NCI-H2196 treated with DMSO at 0.1 percent for 48 hours (cell line): ENCODE measurements at regions not wholly inside any gene's neighbourhood (a gene's known extent, or its start where the extent isn't known, plus 50 kb on each side); places are given as distances from the start of the nearest gene placed in this dataset.
"Not testable (repeated sequence)": the region's sequence is repeated elsewhere in the genome, so short reads cannot be mapped to it uniquely, and the experiment has no call there.

Experiments
- DNase-seq: peaks from one replicate; lab custom pipeline; 2025; ENCODE audit not compliant: unreplicated experiment; lab: John Stamatoyannopoulos, UW

DNA sequence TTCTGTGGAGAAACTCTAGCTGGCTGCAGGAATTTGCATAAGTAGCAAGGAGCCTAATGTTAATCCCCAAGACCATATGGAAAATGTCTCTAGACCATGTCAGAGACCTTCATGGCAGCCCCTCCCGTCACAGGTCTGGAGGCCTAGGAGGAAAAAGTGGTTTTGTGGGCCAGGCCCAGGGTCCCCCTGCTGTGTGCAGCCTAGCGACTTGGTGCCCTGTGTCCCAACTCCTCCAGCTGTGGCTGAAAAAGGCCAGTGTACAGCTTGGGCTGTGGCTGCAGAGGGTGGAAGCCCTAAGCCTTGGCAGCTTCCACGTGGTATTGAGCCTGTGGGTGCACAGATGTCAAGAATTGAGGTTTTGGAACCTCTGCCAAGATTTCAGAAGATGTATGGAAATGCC is 306.9 kb upstream of the CA10 start:
- no peak for DNase-seq

DNA sequence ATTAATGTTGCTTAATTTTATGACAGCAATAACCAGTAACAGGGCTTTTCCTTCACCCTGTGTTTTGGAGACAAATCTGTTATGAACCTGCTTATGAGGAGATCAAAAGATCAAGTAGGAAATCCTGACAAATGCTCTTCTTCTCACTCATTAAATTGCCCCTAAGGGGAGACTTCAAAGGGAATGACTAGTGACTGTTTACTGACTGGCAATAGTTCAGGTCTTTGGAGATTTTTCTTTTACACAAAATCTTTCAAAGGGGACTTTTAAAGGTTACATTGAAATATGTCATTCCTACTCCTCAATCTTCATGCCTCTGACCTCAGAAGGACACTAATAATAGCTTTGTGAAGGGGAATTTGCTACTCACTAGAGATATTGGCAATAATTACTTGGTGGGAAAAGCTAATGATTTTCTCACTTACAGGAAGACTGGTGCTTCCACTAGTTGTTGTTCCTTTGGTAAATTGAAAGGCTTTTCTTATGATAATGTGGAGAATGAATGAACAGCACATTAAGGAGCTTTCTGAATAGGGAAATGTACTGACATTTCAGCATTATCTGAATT is 292.9 kb upstream of the CA10 start:
- DNase-seq = no peak

DNA sequence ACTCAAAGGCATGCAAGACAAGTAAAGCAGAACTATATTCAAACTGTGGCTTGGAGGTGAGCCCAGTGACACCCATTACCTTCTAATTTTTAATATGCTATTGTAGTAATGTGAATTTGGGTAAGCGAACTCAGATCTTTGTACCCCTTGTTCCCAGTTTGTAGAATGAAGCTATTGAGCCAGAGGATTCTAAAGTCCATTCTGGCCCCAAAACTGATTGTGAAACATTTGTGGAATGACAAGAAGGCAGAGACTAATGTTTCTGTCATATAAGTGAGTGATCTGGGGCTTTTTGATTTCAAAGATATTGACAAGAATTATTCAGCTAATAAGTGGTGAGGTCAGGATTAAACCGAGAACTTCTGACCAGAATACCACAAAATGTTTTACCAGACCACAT is 283.8 kb upstream of the CA10 start:
- no peak for DNase-seq

DNA sequence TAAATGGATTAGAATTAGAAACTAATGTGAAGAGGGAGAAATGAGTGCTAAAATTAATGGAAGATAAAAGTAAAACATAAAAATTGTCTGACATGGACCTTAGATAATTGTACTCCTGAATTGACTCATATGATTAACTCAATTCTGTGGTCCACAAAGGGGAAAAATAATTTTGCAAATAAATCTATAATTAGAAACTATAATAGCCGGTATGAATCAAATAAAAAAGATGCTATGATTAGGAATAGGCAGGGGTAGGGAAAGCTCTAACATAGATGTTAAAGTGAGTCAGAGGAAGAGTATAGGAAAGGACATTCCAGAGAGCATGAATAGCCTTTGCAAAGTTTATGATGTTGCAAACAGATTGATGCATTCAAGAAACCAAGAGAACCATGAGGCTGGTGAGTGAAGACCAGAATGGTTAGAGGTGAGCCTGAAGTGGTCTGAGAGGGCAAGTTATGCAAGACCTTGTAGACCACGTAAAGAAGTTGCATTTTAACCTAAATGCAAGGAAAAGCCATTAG is 262.1 kb upstream of the CA10 start:
- no peak for DNase-seq

DNA sequence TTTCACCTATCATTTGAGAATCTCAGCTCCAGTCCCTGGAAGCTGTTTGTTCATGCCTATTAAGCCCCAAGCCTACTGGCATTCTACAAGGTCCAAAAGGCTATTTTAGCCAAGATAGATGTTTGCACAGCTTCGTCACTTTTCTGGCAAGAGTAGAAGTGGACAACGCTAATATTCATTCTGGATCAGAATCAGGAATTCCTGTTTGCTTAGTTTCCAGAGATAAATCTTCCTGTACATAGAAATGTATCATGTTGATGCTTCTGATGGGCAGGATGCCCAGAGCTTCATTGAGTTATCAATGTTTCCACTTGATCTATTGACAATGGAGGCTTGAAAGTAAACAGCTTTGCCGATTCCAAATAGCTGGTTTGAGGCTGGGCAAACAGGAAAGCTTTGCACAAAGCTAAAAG is 260.7 kb upstream of the CA10 start:
- peak; percentile 82 for DNase-seq

DNA sequence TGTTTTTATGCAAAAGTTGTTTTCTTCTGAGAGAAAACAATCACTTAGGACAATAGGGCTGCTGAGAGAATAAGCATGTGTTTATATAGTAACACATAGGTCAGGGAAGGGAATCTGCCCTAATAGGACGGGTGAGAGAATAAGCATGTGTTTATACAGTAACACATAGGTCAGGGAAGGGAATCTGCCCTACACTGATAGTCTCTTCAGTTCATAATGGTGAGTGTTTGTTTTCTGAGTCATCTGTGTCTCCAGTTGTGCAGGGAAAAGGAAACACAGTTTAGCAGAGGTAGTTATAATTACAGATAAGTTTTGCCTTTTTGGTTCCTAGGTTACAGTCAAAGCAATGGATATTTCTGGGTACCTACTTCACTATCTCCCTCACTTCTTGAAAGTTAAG is 252.3 kb upstream of the CA10 start:
- DNase-seq = peak; percentile 68

DNA sequence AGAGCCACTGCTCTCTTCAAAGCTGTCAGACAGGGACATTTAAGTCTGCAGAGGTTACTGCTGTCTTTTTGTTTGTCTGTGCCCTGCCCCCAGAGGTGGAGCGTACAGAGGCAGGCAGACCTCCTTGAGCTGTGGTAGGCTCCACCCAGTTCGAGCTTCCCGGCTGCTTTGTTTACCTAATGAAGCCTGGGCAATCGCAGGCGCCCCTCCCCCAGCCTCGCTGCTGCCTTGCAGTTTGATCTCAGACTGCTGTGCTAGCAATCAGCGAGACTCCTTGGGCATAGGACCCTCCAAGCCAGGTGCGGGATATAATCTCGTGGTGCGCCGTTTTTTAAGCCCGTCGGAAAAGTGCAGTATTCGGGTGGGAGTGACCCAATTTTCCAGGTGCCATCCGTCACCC is 250.7 kb upstream of the CA10 start:
- not testable (repeated sequence) for DNase-seq

DNA sequence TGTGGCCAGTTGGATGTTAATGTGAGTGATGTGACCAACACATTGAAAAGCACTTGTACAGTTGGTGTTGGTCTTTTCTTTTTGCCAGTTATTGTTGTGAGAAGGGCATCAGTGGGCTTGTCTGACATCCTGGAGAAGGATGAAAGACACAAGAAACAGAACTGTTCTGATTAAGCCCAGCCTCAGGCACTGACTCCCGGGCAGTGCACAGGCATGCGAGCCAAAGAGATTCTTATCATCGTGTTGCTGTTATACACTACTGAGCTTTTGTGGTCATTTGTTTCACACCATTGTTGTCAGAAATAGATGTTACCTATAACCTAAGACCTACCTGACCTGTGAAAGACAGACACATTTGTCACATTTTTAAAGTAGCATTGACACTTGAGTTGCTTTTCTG is 236.8 kb upstream of the CA10 start:
- DNase-seq = no peak

DNA sequence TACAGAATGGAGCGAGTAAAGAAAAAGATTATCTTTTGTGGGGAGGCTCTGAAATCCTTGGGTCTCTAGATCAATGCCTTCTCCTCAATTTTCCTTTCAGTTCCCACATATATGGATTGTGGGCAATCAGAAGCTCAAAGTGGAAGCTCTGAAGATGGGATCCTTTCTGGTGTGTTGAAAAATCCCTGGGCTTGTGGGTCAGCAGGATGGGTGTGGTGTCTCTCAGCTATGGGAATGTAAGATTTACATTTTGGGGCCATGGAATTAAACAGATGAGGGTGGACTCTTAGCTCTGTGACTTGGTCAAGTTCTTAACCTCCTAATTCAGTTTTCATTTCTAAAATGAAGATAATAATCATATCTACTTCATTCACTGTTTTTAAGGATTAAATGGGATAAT is 231.9 kb upstream of the CA10 start:
- DNase-seq = no peak

DNA sequence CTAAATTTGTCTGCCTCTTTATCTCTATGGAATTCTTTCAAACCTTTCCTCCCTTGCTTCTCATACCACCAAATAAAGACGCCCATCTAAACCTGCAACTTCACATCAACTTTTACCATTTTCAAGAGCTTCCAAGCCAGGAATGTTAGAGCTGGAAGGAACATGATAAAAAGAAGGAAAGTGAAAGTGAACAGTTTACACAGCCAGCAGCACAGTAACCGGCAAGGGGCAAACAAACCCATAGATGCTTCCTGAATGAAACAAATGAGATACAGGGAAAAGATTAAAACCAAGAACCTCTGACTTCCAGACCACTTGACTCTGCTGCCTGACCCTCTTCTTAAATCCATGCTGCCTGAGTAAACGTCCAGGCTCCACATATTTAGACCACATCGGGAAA is 231.1 kb upstream of the CA10 start:
- DNase-seq = no peak

DNA sequence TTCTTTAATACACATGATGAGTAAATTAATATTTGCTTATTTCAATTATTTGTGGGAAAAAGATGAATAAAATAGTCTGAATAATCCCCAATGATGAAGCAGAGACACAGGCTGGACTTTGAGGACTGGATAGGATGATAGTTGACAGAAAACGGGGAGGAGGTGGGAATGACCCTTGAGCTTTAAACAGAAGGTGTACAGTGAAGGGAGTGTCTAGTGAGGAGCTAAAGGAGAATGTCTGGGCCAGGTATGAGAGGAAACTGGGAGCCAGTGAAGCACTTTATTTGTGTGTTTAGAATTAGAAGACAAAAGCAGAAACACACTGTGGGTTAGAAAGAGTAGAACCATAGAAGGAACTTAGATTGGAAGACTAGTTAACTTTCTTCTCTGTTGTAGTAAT is 230.4 kb upstream of the CA10 start:
- DNase-seq = no peak

DNA sequence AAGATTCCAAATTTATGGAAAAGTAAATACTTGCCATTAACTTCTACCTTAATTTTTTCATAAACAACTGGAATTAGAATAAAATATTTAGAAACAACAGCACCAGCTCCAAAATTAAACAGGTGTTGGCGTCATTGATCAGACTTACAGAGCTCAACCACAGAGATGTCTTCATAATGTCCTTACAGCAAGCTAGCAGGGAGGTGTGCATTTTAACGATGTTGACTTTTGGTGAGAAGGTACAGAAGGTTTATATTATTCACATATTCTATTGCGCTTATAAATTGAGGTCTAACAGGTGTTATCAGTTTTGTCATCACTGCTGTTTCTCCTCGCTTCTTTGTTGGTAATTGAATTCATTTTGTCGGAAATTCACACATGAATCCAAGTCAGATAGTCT is 226.2 kb upstream of the CA10 start:
- no peak for DNase-seq

DNA sequence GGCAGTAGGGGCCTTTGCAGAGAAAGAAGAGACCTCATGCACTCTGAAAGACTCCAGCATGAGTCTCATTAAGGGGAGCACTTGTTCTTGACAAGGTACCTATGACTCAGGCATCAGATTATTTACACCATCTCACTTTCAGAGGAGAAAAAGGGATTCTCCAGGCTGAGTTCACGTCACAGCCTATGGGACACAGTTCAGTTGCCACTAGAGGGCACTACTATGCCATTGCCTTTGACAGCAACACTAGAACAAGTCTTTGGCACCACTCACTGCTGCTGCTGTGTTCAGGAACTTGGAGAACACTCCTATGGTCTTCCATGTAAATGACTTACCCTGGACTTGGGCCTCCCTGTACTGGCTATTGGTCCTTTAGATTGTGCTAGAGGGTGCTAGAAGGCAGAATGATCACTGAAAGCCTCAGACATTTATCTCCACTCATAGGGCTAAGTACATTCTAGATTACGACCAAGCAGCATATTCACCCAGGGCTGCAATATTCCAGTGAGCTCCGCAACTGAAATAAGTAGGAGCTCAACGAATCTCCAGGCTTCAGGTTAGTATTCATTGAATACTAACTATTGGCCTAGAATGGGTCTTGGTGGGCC is 225.1 kb upstream of the CA10 start:
- DNase-seq = peak; percentile 61

DNA sequence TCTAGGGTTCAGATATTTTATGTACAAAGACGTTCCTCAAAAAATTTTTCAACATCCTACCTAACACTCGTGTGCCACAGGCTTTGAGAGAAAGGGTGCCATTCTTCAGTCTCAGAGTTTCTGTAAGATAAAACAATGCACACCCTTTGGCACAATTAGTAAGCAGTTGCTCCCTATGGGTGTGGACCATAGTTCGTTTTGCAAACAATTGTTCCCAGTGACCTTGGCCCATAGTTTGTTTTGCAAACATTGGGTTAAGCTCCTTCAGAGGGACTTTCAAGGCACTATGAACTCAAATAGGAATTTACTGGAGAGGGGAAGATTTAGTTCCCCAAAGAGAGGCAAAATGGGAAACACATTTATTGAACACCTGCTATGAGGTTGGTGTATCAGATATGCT is 220.3 kb upstream of the CA10 start:
- DNase-seq = no peak

DNA sequence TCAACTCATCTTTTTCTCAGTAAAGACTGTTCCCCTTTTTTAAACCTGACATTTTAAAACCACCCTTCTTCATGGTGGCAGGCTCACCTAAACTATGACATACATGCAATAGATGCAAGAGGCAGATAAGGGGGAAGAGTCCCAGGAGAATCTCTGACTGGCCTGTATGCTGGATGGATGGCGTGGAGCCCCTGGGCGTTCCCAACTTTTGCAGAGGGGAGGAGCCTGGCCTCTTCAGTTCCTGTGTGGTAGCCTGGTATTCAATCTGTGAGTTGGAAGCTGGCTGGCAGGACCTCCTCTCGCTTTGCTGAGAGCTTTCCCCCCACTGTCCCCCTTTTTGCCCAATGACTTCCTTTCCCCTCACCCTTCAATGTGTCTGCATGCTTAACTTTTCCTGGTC is 217.6 kb upstream of the CA10 start:
- DNase-seq = no peak

DNA sequence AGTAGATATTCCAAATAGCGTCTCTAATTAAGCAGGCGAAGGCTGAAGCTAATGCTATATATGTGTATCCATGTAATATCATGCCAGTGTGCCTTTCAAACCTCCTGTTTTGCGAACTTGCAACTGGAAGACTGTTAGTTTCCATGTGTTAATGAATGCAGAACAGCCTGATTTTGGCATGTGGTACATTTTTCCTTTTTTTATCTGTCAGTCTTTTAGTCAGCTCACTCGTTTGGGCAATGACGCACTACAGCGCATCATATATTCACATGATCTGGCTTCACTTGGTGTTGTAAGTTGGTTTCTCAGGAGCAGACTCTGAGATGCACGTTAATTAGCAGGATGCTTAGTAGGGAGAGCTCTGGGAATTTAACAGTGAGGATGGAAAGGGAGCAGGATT is 210.4 kb upstream of the CA10 start:
- no peak for DNase-seq

DNA sequence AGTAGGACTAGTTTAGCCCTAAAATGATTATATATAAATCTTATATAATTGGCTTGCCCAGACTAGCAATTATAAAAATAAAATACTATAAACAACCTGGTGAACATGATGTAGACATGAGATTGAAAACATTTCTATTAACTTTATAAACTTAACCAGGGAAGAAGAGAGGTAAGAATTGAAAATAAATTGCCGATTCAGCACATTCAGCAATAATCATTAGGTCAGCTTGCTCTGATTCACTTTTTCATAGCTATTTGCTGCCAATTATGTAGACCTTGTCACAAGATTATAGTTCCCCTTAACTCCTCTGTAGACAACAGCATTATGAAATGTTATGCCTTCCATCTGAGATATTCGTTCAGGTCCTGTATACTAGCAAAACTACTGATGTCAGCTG is 199.3 kb upstream of the CA10 start:
- DNase-seq = no peak

DNA sequence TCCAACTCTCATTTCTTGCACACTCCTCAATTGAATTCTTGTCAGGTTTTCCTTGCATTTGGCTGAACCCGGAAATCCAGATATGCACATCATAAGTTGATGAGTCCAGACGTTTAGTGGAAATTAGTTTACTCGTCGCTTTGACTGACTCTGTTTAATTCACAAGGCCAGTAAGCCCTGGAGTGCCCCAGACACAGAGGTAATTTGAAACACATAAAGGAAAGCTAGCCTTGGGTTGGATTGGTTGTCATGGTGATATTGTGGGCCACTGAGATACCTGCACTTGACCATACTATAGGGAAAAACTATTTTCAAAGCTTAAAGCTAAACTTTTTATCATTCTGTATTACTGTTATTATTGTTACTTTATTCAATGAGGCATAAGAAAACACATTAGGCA is 178.3 kb upstream of the CA10 start:
- no peak for DNase-seq

DNA sequence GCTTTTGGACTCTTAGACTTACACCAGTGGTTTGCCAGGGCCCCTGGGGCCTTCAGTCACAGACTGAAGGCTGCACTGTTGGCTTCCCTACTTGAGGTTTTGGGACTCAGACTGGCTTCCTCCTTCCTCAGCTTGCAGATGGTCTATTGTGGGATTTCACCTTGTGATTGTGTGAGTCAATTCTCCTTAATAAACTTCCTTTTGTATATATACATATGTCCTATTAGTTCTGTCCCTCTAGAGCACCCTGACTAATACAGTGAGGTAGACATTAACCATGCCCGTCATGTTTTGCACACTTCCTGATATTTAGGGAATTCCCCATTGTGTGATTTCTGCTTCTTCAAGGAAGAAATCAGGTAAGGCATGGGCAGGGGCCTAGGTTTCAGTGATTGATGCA is 147.8 kb upstream of the CA10 start:
- no peak for DNase-seq

DNA sequence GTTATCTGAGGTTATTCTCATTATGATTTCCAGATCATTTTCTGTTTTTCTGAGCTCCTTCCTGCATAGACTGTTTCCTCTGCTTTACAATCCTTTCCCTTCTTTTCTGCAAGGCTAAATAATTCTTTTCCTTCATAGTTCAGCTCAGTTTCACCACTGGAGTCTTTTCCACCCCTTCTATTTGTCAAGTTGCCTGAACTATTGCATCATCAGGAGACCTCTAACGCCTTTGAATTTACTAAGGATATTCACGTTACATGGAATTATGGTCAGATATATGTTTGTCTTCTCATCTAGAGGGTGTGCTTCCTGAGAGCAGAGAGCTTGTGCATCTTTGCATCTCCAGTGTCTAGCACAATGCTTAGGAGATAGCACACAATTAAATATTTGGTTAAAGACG is 140.4 kb upstream of the CA10 start:
- no peak for DNase-seq

DNA sequence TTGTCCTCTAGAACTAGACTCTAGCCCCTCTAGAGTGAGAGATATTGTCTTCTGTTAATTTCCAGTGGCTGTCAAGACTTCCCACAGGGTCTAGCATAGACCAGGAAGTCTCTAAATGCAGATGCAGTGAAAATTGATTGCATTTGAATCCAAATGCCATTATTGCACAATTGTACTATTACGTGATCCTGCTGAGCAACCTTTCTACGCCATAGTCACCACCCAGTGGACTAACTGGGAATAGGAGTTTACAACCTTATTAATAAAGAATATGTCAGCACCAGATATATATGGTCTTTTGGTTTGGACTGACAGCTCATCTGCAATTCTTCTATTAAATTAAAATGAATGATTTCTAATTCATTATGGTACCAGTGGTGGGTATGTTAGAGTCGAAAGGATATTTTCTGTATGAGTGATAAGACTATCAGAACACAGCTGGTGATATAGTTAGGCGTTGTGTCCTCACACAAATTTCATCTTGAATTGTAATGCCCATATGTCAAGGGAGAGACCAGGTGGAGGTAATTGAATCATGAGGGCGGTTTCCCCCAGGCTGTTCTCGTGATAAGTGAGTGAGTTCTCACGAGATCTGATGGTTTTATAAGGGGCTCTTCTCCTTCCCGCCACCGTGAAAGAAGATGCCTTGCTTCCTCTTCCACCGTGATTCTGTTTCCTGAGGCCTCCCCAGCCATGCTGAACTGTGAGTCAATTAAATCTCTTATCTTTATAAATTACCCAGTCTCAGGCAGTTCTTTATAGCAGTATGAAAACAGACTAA is 138.9 kb upstream of the CA10 start:
- DNase-seq = no peak

DNA sequence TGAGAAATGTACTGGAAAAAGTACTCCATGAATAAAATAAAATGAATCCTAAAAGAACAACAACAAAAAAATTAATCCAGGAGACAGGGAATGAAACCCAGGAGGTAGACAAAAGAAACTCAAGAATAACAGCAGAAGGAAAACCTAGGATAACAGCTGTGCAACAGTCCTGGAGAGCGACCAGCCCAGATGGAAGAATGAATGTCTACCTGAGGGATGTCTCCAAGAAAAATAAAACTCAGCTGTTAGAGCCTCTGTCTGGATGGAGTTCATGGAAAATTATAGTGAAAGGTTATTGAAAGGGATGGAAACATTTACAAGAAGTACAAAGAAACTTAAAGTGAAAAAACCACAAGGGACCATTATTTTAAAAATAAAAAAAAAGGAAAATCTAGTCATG is 135.8 kb upstream of the CA10 start:
- no peak for DNase-seq

DNA sequence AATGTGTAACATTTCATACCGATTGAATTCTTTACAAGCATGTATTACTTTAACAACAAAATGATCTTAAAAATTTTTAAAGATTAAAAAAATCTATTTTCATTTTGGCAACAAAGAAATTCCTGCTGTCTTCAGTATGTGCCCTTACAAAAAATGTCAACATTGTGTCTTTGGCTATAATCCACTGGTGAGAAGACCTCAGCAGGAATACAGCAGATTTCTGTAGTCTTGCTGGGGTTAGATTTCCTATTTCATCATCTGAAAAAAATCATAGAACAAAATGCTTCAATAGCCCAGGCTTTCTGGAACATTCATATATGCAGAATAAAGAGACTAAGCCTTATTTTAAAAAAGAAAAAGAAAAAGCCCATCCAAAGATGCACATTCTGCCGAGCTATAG is 129.1 kb upstream of the CA10 start:
- DNase-seq = no peak
